ENCODE measurements at regions not wholly inside any gene's neighbourhood (a gene's known extent, or its start where the extent isn't known, plus 50 kb on each side); places are given as distances from the start of the nearest gene placed in this dataset.
"Not testable (repeated sequence)": the region's sequence is repeated elsewhere in the genome, so short reads cannot be mapped to it uniquely, and the experiment has no call there.

- DNase-seq = no peak
These were observed 52.2 kb upstream of the ABCA1 start for GRCh38 chr9:104980039-104980654.

GRCh38 chr9:104981543-104982129 lies 53.7 kb upstream of the ABCA1 start:
- DNase-seq = no peak

- DNase-seq = peak; percentile 62
These were observed 54.6 kb upstream of the ABCA1 start for GRCh38 chr9:104982543-104982942.

- no peak for DNase-seq
These were observed 55.5 kb upstream of the ABCA1 start for GRCh38 chr9:104983491-104983890.

GRCh38 chr9:104984121-104984520 lies 56.2 kb upstream of the ABCA1 start:
- no peak for DNase-seq

GRCh38 chr9:104984542-104984941 lies 56.6 kb upstream of the ABCA1 start:
- DNase-seq = no peak

GRCh38 chr9:104984948-104985347 lies 57.0 kb upstream of the ABCA1 start:
- DNase-seq = no peak

GRCh38 chr9:104986096-104986495 lies 58.1 kb upstream of the ABCA1 start:
- peak; percentile 74 for DNase-seq

- DNase-seq = peak; percentile 30
These were observed 59.8 kb upstream of the ABCA1 start for GRCh38 chr9:104987743-104988142.

GRCh38 chr9:104988539-104988938 lies 60.6 kb upstream of the ABCA1 start:
- no peak for DNase-seq

- peak; percentile 97 for DNase-seq
These were observed 63.4 kb upstream of the ABCA1 start for GRCh38 chr9:104991144-104991953.

- DNase-seq = no peak
These were observed 64.7 kb upstream of the ABCA1 start for GRCh38 chr9:104992659-104993058.

GRCh38 chr9:104993291-104993963 lies 65.5 kb upstream of the ABCA1 start:
- no peak for DNase-seq

- DNase-seq = no peak
These were observed 69.6 kb upstream of the ABCA1 start for GRCh38 chr9:104997536-104997935.

GRCh38 chr9:104999136-104999535 lies 71.2 kb upstream of the ABCA1 start:
- no peak for DNase-seq

- DNase-seq = not testable (repeated sequence)
These were observed 72.6 kb upstream of the ABCA1 start for GRCh38 chr9:105000529-105000928.

- DNase-seq = no peak
These were observed 76.6 kb upstream of the ABCA1 start for GRCh38 chr9:105004466-105005090.

- DNase-seq = no peak
These were observed 77.2 kb upstream of the ABCA1 start for GRCh38 chr9:105005186-105005585.

GRCh38 chr9:105006514-105006913 lies 78.6 kb upstream of the ABCA1 start:
- DNase-seq = no peak

GRCh38 chr9:105007143-105007542 lies 79.2 kb upstream of the ABCA1 start:
- peak; percentile 97 for DNase-seq

GRCh38 chr9:105010089-105010488 lies 82.1 kb upstream of the ABCA1 start:
- DNase-seq = not testable (repeated sequence)

- no peak for DNase-seq
These were observed 94.0 kb upstream of the ABCA1 start for GRCh38 chr9:105021917-105022316.

GRCh38 chr9:105022545-105022944 lies 94.6 kb upstream of the ABCA1 start:
- not testable (repeated sequence) for DNase-seq
